Nephron progenitor cell (in vitro differentiated cells): ENCODE measurements at regions not wholly inside any gene's neighbourhood (a gene's known extent, or its start where the extent isn't known, plus 50 kb on each side); places are given as distances from the start of the nearest gene placed in this dataset.

Source experiments
- DNase-seq: peaks from one replicate; pipeline ENCODE4 v3.0.0; 2021
- H3K27ac Mint-ChIP-seq: 2 replicates; pipeline ENCODE4 v1.8.0; 2021; ENCODE audit warnings: mild to moderate bottlenecking, moderate library complexity, mixed read lengths
- H3K27me3 Mint-ChIP-seq: 2 replicates; pipeline ENCODE4 v1.8.0; 2021; ENCODE audit warnings: mild to moderate bottlenecking, low read depth, mixed read lengths; ENCODE audit not compliant: poor library complexity
- H3K36me3 Mint-ChIP-seq: 2 replicates; pipeline ENCODE4 v1.8.0; 2021; ENCODE audit warnings: low read depth, mixed read lengths
- H3K4me1 Mint-ChIP-seq: 2 replicates; pipeline ENCODE4 v1.8.0; 2021; ENCODE audit warnings: mixed read lengths
- H3K4me3 Mint-ChIP-seq: 2 replicates; pipeline ENCODE4 v1.8.0; 2021; ENCODE audit warnings: mild to moderate bottlenecking, moderate library complexity, mixed read lengths
- H3K9me3 Mint-ChIP-seq: 2 replicates; pipeline ENCODE4 v1.8.0; 2021; ENCODE audit warnings: mild to moderate bottlenecking, moderate library complexity, mixed read lengths
- CTCF ChIP-seq: fragments of 200-600 bp; sonication (generic); IDR thresholded peaks from 2 replicates; pipeline ENCODE4 v1.5.0; 2021; ENCODE audit warnings: antibody characterized with exemption

- Mint-ChIP-seq H3K27me3 (peaks cover 4% of the 10 kb centered on the region), H3K9me3 (no peaks in the 10 kb centered on the region), H3K4me1 (peaks cover 4% of the 10 kb centered on the region), H3K27ac (no peak overlapping the region), H3K4me3 (no peak overlapping the region), H3K36me3 (no peaks in the 10 kb centered on the region)
- no peak for DNase-seq
- TF ChIP-seq CTCF = no peak
These were observed 82.8 kb upstream of the PLEKHG7 start for GRCh38 chr12:92619730-92620684.

- H3K4me3 Mint-ChIP-seq = no peak overlapping the region
- H3K36me3 Mint-ChIP-seq = no peaks in the 10 kb centered on the region
- no peak for TF ChIP-seq CTCF
- H3K4me1 Mint-ChIP-seq = peaks cover 4% of the 10 kb centered on the region
- H3K9me3 Mint-ChIP-seq = no peaks in the 10 kb centered on the region
- H3K27ac Mint-ChIP-seq = no peak overlapping the region
- DNase-seq = no peak
- peaks cover 4% of the 10 kb centered on the region for H3K27me3 Mint-ChIP-seq
These were observed 83.8 kb upstream of the PLEKHG7 start for GRCh38 chr12:92619026-92619425.

GRCh38 chr12:92615703-92616102, 87.1 kb upstream of the PLEKHG7 start:
- no peaks in the 10 kb centered on the region for H3K36me3 Mint-ChIP-seq
- H3K4me3 Mint-ChIP-seq = no peak overlapping the region
- H3K4me1 Mint-ChIP-seq = peaks cover 7% of the 10 kb centered on the region
- no peak for DNase-seq
- peaks cover 4% of the 10 kb centered on the region for H3K27me3 Mint-ChIP-seq
- no peak for TF ChIP-seq CTCF
- H3K27ac Mint-ChIP-seq = no peak overlapping the region
- no peaks in the 10 kb centered on the region for H3K9me3 Mint-ChIP-seq

GRCh38 chr12:92615086-92615485, 87.7 kb upstream of the PLEKHG7 start:
- DNase-seq = no peak
- TF ChIP-seq CTCF = no peak
- no peak overlapping the region for H3K27ac Mint-ChIP-seq
- no peak overlapping the region for H3K4me3 Mint-ChIP-seq
- no peaks in the 10 kb centered on the region for H3K36me3 Mint-ChIP-seq
- H3K27me3 Mint-ChIP-seq = peaks cover 4% of the 10 kb centered on the region
- no peaks in the 10 kb centered on the region for H3K9me3 Mint-ChIP-seq
- H3K4me1 Mint-ChIP-seq = peaks cover 10% of the 10 kb centered on the region

- no peak for DNase-seq
- Mint-ChIP-seq H3K27ac (no peak overlapping the region), H3K27me3 (no peaks in the 10 kb centered on the region), H3K4me1 (peaks cover 6% of the 10 kb centered on the region), H3K36me3 (no peaks in the 10 kb centered on the region), H3K9me3 (no peaks in the 10 kb centered on the region), H3K4me3 (no peak overlapping the region)
- no peak for TF ChIP-seq CTCF
These were observed 88.3 kb upstream of the PLEKHG7 start for GRCh38 chr12:92614502-92614901.

GRCh38 chr12:92614001-92614400, 88.8 kb upstream of the PLEKHG7 start:
- Mint-ChIP-seq H3K4me1 (peaks cover 5% of the 10 kb centered on the region), H3K36me3 (no peaks in the 10 kb centered on the region), H3K4me3 (no peak overlapping the region)

More at GRCh38 chr12:92614001-92614400, 88.8 kb upstream of the PLEKHG7 start:
- Mint-ChIP-seq H3K9me3 (no peaks in the 10 kb centered on the region), H3K27ac (no peak overlapping the region), H3K27me3 (no peaks in the 10 kb centered on the region)
- TF ChIP-seq CTCF = no peak
- no peak for DNase-seq
